ENCODE measurements at regions not wholly inside any gene's neighbourhood (a gene's known extent, or its start where the extent isn't known, plus 50 kb on each side); places are given as distances from the start of the nearest gene placed in this dataset.

- no peak for FAIRE-seq
Observed at GRCh38 chr10:128916383-128916782, 550.7 kb upstream of the MGMT start.

- no peak for FAIRE-seq
Observed at GRCh38 chr10:128921389-128922022, 545.5 kb upstream of the MGMT start.

DNA sequence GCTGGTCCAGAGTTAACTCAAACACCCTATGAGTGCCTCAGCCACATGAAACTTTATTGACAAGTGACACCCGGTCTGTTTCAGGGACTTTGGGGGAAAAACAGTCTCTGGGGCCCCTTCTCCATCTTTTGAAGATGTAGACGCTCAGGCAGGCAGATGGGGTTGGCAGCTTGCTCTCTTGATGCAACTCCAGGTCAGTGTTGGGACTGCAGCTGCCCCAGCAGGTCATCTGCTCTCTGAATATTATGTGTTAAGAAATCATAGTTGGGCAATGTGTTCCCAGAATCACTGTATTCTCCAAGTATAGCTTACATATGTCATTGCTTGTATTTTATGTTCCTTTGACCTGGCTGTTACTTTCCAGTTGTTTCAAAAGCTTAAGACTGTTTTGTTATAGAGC, 544.9 kb upstream of the MGMT start:
- no peak for FAIRE-seq

- FAIRE-seq = no peak
Observed at GRCh38 chr10:128922619-128923196, 544.3 kb upstream of the MGMT start.

DNA sequence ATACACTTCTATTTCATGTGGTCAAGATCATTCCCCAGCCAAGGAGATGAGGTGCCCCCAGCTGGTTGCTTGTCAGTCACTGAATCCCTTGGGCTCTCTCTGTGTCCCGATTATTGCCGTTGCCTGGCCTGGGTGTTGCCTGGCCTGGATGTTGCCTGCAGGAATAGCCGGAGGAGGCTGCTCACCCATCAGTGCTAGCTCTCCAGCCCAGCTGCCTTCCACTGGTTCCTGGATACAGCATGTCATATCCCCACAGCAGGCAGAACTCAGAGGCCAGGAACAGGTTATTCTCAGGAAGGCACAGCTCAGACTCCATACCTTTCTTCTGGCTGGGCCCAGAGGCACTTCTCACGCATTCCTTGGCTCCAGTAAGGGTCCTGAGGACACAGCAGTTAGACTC, 542.1 kb upstream of the MGMT start:
- no peak for FAIRE-seq

GRCh38 chr10:128926711-128927110, 540.3 kb upstream of the MGMT start:
- FAIRE-seq = no peak

GRCh38 chr10:128927497-128928161, 539.4 kb upstream of the MGMT start:
- no peak for FAIRE-seq

DNA sequence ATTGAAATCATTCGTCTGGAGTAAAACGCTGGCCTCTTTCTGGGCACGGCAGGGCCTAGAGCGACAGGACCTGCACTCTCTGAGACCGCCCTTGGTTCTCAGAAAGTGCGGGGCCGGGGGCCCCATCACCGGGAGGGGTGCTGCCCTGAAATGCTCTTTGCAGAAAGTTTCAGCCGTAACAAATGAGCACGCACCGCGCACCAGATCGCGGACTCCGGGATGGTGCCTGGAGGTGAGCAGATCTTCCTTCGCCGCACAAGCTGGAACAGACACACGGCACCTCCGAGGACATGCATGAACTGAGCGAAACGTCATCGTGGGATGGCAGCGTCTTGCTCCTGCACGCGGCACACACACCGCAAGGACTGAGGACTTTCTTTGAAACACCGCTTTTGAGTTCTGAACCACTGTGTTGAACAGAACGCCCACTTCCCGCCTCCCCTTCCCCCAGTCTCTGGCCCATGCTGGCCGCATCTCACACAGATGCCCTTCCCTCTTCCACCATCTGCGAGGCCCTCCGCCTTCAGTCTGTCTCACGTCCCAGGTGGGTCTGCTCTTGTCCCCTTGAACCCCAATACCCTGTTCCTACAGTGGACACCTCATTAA, 538.7 kb upstream of the MGMT start:
- FAIRE-seq = no peak

DNA sequence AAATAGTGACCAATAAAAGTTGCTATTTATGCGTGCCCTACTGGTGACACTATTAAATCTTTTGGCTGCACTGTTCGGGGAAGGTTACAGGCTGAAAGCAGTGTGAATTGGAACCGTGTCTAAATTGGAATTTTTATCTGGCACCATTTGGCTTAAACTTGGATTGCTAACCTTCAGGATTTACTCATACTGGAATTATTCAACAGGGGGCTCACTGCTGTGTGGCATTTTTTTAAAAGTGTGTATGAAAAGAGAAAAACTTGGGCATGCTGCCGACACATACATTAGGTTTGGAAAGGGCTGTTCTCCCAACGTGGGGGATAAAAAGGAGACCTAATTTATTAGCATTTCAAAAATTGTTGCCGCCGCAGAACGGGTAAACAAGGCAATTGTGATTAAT, 537.9 kb upstream of the MGMT start:
- FAIRE-seq = no peak

DNA sequence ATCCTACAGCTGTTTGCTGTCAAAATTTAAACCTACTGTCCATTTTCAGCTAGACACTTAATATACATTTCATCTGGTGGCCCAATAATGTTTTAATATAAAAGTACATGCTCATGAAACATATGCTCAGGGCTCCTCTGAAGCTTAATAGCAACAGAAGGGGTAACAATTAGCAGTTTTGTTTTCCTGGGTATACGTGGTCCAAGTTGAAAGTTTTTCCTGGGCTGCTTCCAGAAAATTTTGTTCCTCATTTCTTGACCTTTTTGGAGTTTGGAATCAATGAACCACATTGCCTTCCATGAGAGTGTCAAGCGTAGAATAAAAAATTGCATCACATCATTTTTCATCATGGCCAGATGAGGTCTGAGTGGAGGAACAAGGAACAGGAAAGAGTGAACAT, 537.3 kb upstream of the MGMT start:
- no peak for FAIRE-seq

DNA sequence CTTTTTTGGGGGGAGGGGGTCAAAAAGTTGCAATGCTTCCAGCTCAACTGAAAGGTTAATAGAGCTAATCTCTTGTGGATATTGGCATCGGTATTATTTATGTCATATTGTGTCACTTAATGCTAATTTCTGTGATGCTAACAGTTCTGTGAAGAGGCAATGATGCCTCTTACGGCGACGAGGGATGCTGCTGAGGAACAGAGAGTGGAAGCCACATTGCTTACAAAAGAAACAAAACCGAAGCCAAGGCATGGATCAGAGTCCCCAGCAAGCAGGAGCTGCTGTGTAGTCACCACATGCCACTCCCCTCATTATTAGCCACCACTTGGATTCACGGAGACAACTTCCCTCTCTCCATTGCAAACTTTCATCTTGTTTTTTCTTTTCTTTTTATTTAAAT, 536.5 kb upstream of the MGMT start:
- FAIRE-seq = no peak

DNA sequence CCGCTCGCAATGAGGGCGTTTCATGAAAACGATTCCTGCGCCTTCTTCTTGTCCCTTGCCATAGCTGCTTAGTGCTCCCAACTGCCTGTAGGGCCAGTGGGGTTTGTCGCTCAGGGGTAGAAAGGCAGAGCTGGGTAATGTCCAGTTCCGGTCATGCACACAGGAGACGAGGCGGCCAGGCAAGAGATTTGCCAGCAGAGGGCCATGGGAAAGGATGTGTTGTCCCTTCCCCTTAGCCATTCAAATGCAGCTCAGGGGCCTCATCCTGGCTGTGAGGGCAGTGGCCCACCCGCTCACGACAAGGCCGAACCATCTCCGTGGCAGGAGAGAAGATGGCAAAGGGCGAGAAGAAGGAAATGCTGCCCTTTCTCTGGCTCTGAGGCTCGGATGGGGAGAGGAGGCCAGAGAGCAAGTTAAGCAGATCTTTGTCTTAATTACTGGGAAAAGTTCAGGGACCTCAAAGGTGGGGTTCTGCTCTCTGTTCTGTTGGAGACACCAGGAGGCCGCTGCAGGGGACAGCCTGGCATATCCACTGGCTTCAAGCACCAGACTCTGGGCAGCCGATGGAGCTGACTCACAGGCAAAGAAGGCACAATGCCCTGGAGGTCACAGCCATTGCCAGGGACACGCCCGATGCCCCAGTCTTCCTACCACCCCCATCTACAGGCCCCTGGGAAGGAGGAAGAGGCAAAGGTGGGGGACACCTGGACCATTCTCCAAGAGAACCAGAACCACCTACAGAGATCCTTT, 534.8 kb upstream of the MGMT start:
- no peak for FAIRE-seq

DNA sequence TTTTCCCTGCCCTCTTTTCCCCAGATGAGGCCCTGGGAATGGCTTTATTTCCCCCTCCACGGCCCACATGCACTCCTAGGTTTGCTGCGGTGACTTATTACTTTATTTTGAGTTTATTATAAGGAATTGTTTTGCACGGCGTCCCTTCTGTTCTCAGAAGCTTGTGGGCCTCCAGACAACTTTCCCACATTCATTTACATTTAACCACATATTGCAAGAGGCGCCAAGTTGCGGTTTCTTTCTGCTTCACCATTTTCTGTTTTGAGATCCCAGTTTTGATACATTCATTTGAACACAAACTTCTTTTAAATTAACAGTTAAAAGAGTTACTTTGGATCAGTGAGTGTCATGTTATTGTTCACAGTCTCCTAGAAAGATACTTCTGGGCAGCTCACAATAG, 532.5 kb upstream of the MGMT start:
- no peak for FAIRE-seq

- no peak for FAIRE-seq
Observed at GRCh38 chr10:128936392-128936791, 530.6 kb upstream of the MGMT start.

GRCh38 chr10:128938558-128938957, 528.5 kb upstream of the MGMT start:
- no peak for FAIRE-seq

- no peak for FAIRE-seq
Observed at GRCh38 chr10:128940081-128940480, 527.0 kb upstream of the MGMT start.

- no peak for FAIRE-seq
Observed at GRCh38 chr10:128943111-128943510, 523.9 kb upstream of the MGMT start.

- no peak for FAIRE-seq
Observed at GRCh38 chr10:128945398-128945797, 521.6 kb upstream of the MGMT start.

GRCh38 chr10:128950159-128950915, 516.7 kb upstream of the MGMT start:
- FAIRE-seq = no peak

DNA sequence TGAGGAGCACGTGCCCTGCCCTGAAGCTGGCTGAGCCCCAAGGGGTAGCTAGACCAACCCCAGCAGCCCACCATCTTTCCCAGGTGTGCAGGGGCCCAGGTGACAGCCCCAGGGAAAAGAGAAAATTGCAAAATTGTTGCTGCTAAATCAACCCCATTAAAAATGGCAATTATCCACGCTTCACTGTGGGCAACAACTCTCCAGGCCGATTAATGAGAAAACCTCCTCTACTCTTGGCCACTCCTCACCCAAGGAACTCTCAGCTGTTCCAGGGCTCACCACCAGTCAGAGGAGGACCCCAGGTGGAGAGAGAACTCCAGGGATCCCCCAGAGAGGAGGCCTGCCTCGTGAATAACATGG, 516.1 kb upstream of the MGMT start:
- no peak for FAIRE-seq

- FAIRE-seq = no peak
Observed at GRCh38 chr10:128952856-128953255, 514.2 kb upstream of the MGMT start.

GRCh38 chr10:128956149-128956548, 510.9 kb upstream of the MGMT start:
- no peak for FAIRE-seq

DNA sequence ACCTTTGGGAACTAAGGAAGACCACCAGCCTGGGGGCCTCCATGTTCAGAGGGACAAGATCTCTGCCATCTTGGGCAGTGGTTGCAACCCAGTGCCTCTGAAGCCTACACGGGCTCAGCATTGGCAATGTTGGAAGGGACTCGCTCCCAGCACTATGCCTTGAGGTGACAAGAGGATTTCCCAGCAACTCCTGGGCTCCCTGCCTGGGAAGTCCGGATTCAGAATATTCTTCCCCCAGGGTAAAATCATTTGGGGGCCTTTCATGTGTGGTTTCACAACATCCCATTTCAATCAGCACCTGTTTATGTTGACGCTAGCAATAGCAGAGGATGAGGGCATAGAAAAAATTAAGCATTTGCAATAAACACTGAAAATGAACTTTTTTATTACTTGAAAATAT, 509.8 kb upstream of the MGMT start:
- FAIRE-seq = no peak

All from endometrium (tissue), 2 donors.